ENCODE measurements at regions not wholly inside any gene's neighbourhood (a gene's known extent, or its start where the extent isn't known, plus 50 kb on each side); places are given as distances from the start of the nearest gene placed in this dataset.

- ChIA-PET CTCF (no interaction called here), POLR2A (no interaction called here)
- TF ChIP-seq NFRKB (IDR thresholded peaks at IDR 0.05), result no peak
- no peak for TF ChIP-seq ARNT (IDR thresholded peaks at IDR 0.05)
- no peak for TF ChIP-seq L3MBTL2 (conservative IDR thresholded peaks at IDR 0.05)
- TF ChIP-seq HDGF (IDR thresholded peaks at IDR 0.05; ENCODE audit: borderline replicate concordance), result no peak
- TF ChIP-seq SUZ12 (IDR thresholded peaks at IDR 0.05), result no peak
- no peak for TF ChIP-seq SP1 (IDR thresholded peaks at IDR 0.05)
- TF ChIP-seq FOXK2 (IDR thresholded peaks at IDR 0.05), result no peak
- no peak for TF ChIP-seq ZNF384 (IDR thresholded peaks at IDR 0.05)
- TF ChIP-seq PKNOX1 (IDR thresholded peaks at IDR 0.05), result no peak
- no peak for TF ChIP-seq CTBP1 (IDR thresholded peaks at IDR 0.05; ENCODE audit: borderline replicate concordance)
- DNase-seq (ENCODE audit: extremely low spot score), result no peak
These were observed 282.7 kb downstream of the WDR11 start for GRCh38 chr10:121133901-121134300.

DNA sequence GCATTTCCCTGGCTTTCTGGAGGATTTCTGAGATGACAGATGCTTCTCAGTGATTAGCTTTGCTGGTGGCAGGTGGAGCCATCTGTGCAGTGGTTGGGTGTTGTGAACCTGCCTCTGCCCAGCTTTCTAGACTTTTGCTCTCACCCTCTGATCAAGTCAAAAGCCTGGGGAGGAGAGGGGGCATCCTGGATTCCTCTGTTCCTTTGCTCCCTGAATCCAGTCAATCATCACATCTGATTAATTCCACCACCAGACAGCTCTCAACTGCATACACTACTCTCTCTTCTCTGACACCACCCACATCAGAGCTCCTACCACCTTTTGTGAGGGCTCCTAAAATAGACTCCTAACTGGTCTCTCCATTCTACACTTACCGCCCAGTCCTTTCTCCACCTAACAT lies 283.5 kb downstream of the WDR11 start:
- POLR2A ChIA-PET, result no interaction called here
- CTCF ChIA-PET, result no interaction called here
- TF ChIP-seq ARNT (IDR thresholded peaks at IDR 0.05) (no peak), ZNF384 (IDR thresholded peaks at IDR 0.05) (no peak), CTBP1 (IDR thresholded peaks at IDR 0.05; ENCODE audit: borderline replicate concordance) (no peak), BHLHE40 (IDR thresholded peaks at IDR 0.05; ENCODE audit: borderline replicate concordance) (no peak), LEF1 (IDR thresholded peaks at IDR 0.05; ENCODE audit: borderline replicate concordance) (no peak), FOXK2 (IDR thresholded peaks at IDR 0.05) (no peak), FOXA1 (IDR thresholded peaks at IDR 0.05) (no peak)
- DNase-seq (ENCODE audit: extremely low spot score), result no peak

GRCh38 chr10:121135512-121135911 lies 284.4 kb downstream of the WDR11 start:
- CTCF ChIA-PET, result no interaction called here
- TF ChIP-seq CTBP1 (IDR thresholded peaks at IDR 0.05; ENCODE audit: borderline replicate concordance) (no peak), LEF1 (IDR thresholded peaks at IDR 0.05; ENCODE audit: borderline replicate concordance) (no peak), L3MBTL2 (conservative IDR thresholded peaks at IDR 0.05) (no peak), FOXA1 (IDR thresholded peaks at IDR 0.05) (no peak), ARNT (IDR thresholded peaks at IDR 0.05) (no peak), NFRKB (IDR thresholded peaks at IDR 0.05) (no peak), ELF4 (IDR thresholded peaks at IDR 0.05) (no peak), PKNOX1 (IDR thresholded peaks at IDR 0.05) (no peak), HDGF (IDR thresholded peaks at IDR 0.05; ENCODE audit: borderline replicate concordance) (no peak), ZNF384 (IDR thresholded peaks at IDR 0.05) (no peak), BHLHE40 (IDR thresholded peaks at IDR 0.05; ENCODE audit: borderline replicate concordance) (no peak)
- POLR2A ChIA-PET, result no interaction called here
- DNase-seq (ENCODE audit: extremely low spot score), result no peak

GRCh38 chr10:121137533-121137932 lies 286.4 kb downstream of the WDR11 start:
- POLR2A ChIA-PET, result no interaction called here
- DNase-seq (ENCODE audit: extremely low spot score), result no peak
- TF ChIP-seq HDGF (IDR thresholded peaks at IDR 0.05; ENCODE audit: borderline replicate concordance) (no peak), FOXK2 (IDR thresholded peaks at IDR 0.05) (no peak), ELF4 (IDR thresholded peaks at IDR 0.05) (no peak), SP1 (IDR thresholded peaks at IDR 0.05) (no peak), TARDBP (IDR thresholded peaks at IDR 0.05) (no peak), FOXM1 (IDR thresholded peaks at IDR 0.05; ENCODE audit: borderline replicate concordance) (no peak), SUZ12 (IDR thresholded peaks at IDR 0.05) (no peak), CTBP1 (IDR thresholded peaks at IDR 0.05; ENCODE audit: borderline replicate concordance) (no peak), ZNF384 (IDR thresholded peaks at IDR 0.05) (no peak), PKNOX1 (IDR thresholded peaks at IDR 0.05) (no peak), FOXA1 (IDR thresholded peaks at IDR 0.05) (no peak), L3MBTL2 (conservative IDR thresholded peaks at IDR 0.05) (no peak), ARNT (IDR thresholded peaks at IDR 0.05) (no peak), NFRKB (IDR thresholded peaks at IDR 0.05) (no peak), LEF1 (IDR thresholded peaks at IDR 0.05; ENCODE audit: borderline replicate concordance) (no peak), BHLHE40 (IDR thresholded peaks at IDR 0.05; ENCODE audit: borderline replicate concordance) (no peak)
- CTCF ChIA-PET, result no interaction called here

GRCh38 chr10:121138112-121138860 lies 287.1 kb downstream of the WDR11 start:
- POLR2A ChIA-PET, result no interaction called here
- no peak for DNase-seq (ENCODE audit: extremely low spot score)
- CTCF ChIA-PET, result no interaction called here
- TF ChIP-seq SUZ12 (IDR thresholded peaks at IDR 0.05), result no peak
- no peak for TF ChIP-seq TARDBP (IDR thresholded peaks at IDR 0.05)
- TF ChIP-seq L3MBTL2 (conservative IDR thresholded peaks at IDR 0.05), result no peak
- TF ChIP-seq ARNT (IDR thresholded peaks at IDR 0.05), result no peak
- TF ChIP-seq LEF1 (IDR thresholded peaks at IDR 0.05; ENCODE audit: borderline replicate concordance), result no peak
- no peak for TF ChIP-seq CTBP1 (IDR thresholded peaks at IDR 0.05; ENCODE audit: borderline replicate concordance)
- TF ChIP-seq FOXM1 (IDR thresholded peaks at IDR 0.05; ENCODE audit: borderline replicate concordance), result no peak
- TF ChIP-seq ELF4 (IDR thresholded peaks at IDR 0.05), result no peak
- TF ChIP-seq ZNF384 (IDR thresholded peaks at IDR 0.05), result no peak
- no peak for TF ChIP-seq FOXK2 (IDR thresholded peaks at IDR 0.05)
- no peak for TF ChIP-seq BHLHE40 (IDR thresholded peaks at IDR 0.05; ENCODE audit: borderline replicate concordance)
- TF ChIP-seq HDGF (IDR thresholded peaks at IDR 0.05; ENCODE audit: borderline replicate concordance), result no peak
- no peak for TF ChIP-seq NFRKB (IDR thresholded peaks at IDR 0.05)
- TF ChIP-seq PKNOX1 (IDR thresholded peaks at IDR 0.05), result no peak
- TF ChIP-seq FOXA1 (IDR thresholded peaks at IDR 0.05), result no peak
- no peak for TF ChIP-seq SP1 (IDR thresholded peaks at IDR 0.05)

All from HEK293T (cell line).